ENCODE measurements at regions not wholly inside any gene's neighbourhood (a gene's known extent, or its start where the extent isn't known, plus 50 kb on each side); places are given as distances from the start of the nearest gene placed in this dataset.
A peak's percentile ranks its signal among the peaks of the same experiment; 100 is the strongest.

- Histone ChIP-seq H3K4me1 (peaks cover 0 to 41% of the 10 kb centered on the region in 2 donors), H3K9me3 (no peaks in the 10 kb centered on the region), H3K36me3 (no peaks in the 10 kb centered on the region), H3K4me3 (no peak overlapping the region), H3K27me3 (no peaks in the 10 kb centered on the region), H3K27ac (no peak overlapping the region)
- DNase-seq (ENCODE audit: low spot score): no peak
- TF ChIP-seq CTCF (IDR thresholded peaks at IDR 0.05): no peak
These were observed 95.0 kb downstream of the IRF2BPL start for GRCh38 chr14:76933515-76933914.

- no peak for DNase-seq (ENCODE audit: low spot score)
- Histone ChIP-seq H3K4me3 (no peak overlapping the region), H3K4me1 (peaks cover 0 to 41% of the 10 kb centered on the region in 2 donors), H3K27ac (peak overlapping the region; percentile 22 to 63), H3K27me3 (no peaks in the 10 kb centered on the region), H3K36me3 (no peaks in the 10 kb centered on the region), H3K9me3 (no peaks in the 10 kb centered on the region)
- no peak for TF ChIP-seq CTCF (IDR thresholded peaks at IDR 0.05)
These were observed 96.7 kb downstream of the IRF2BPL start for GRCh38 chr14:76931631-76932402.

- Histone ChIP-seq H3K27ac (peak overlapping the region; percentile 55 to 63), H3K9me3 (no peaks in the 10 kb centered on the region), H3K36me3 (no peaks in the 10 kb centered on the region), H3K4me3 (no peak overlapping the region), H3K27me3 (no peaks in the 10 kb centered on the region), H3K4me1 (peaks cover 0 to 36% of the 10 kb centered on the region in 2 donors)
- no peak for TF ChIP-seq CTCF (IDR thresholded peaks at IDR 0.05)
- no peak for DNase-seq (ENCODE audit: low spot score)
These were observed 98.0 kb downstream of the IRF2BPL start for GRCh38 chr14:76930549-76930948.

- H3K27ac ChIP-seq: peak overlapping the region; percentile 55 to 63
- H3K27me3 ChIP-seq: no peaks in the 10 kb centered on the region
- no peaks in the 10 kb centered on the region for H3K36me3 ChIP-seq
- DNase-seq (ENCODE audit: low spot score): no peak
- H3K9me3 ChIP-seq: no peaks in the 10 kb centered on the region
- H3K4me3 ChIP-seq: no peak overlapping the region
- peaks cover 0 to 36% of the 10 kb centered on the region in 2 donors for H3K4me1 ChIP-seq
- TF ChIP-seq CTCF (IDR thresholded peaks at IDR 0.05): no peak
These were observed 98.6 kb downstream of the IRF2BPL start for GRCh38 chr14:76929927-76930326.

GRCh38 chr14:76927971-76928700, 100.4 kb downstream of the IRF2BPL start:
- TF ChIP-seq CTCF (IDR thresholded peaks at IDR 0.05): no peak
- H3K4me3 ChIP-seq: no peak overlapping the region
- no peaks in the 10 kb centered on the region for H3K36me3 ChIP-seq
- no peaks in the 10 kb centered on the region for H3K9me3 ChIP-seq
- H3K4me1 ChIP-seq: peaks cover 0 to 53% of the 10 kb centered on the region in 2 donors
- H3K27ac ChIP-seq: peak overlapping the region in 1 of 2 donors; percentile 2
- no peak for DNase-seq (ENCODE audit: low spot score)
- no peaks in the 10 kb centered on the region for H3K27me3 ChIP-seq
